SK-N-SH treated with all-trans-retinoic acid at 6 μM for 48 hours (cell line): ENCODE measurements at regions not wholly inside any gene's neighbourhood (a gene's known extent, or its start where the extent isn't known, plus 50 kb on each side); places are given as distances from the start of the nearest gene placed in this dataset.

Source experiments
- CREB5 ChIP-seq: fragments of 250-450 bp; sonication (Bioruptor Pico); IDR thresholded peaks from 2 replicates; pipeline ENCODE4 v1.5.1; 2020; ENCODE audit warnings: low read depth, mild to moderate bottlenecking, moderate library complexity
- PATZ1 ChIP-seq: fragments of 250-450 bp; sonication (Bioruptor Pico); IDR thresholded peaks from 2 replicates; pipeline ENCODE4 v1.8.0; 2020; ENCODE audit warnings: mild to moderate bottlenecking, moderate library complexity, borderline replicate concordance
- RARB ChIP-seq: fragments of 250-450 bp; sonication (Bioruptor Pico); IDR thresholded peaks from 2 replicates; pipeline ENCODE4 v1.8.0; 2021; ENCODE audit warnings: mild to moderate bottlenecking, moderate library complexity
- SNAI2 ChIP-seq: fragments of 250-450 bp; sonication (Bioruptor Pico); IDR thresholded peaks from 2 replicates; pipeline ENCODE4 v1.5.0; 2020; ENCODE audit warnings: mild to moderate bottlenecking, moderate library complexity
- TCF4 ChIP-seq: fragments of 250-450 bp; sonication (Bioruptor Pico); IDR thresholded peaks from 2 replicates; pipeline ENCODE4 v1.8.0; 2021; ENCODE audit warnings: mild to moderate bottlenecking, moderate library complexity, borderline replicate concordance
- TOX ChIP-seq: fragments of 250-450 bp; sonication (Bioruptor Pico); IDR thresholded peaks from 2 replicates; pipeline ENCODE4 v1.8.0; 2021; ENCODE audit warnings: mild to moderate bottlenecking, moderate library complexity, borderline replicate concordance
- ZFP3 ChIP-seq: fragments of 250-450 bp; sonication (Bioruptor Pico); IDR thresholded peaks from 2 replicates; pipeline ENCODE4 v1.5.0; 2020; ENCODE audit warnings: mild to moderate bottlenecking, moderate library complexity
- ZFP30 ChIP-seq: fragments of 450-650 bp; formaldehyde crosslinking; IDR thresholded peaks from 2 replicates; pipeline ENCODE4 v1.5.0; 2022; ENCODE audit warnings: mild to moderate bottlenecking, moderate library complexity
- ZNF70 ChIP-seq: fragments of 450-650 bp; formaldehyde crosslinking; IDR thresholded peaks from 2 replicates; pipeline ENCODE4 v1.5.0; 2020; ENCODE audit warnings: mild to moderate bottlenecking, moderate library complexity

- TF ChIP-seq ZNF70 (CRISPR knock-in tag) (no peak), SNAI2 (CRISPR knock-in tag) (no peak), TOX (no peak), ZFP3 (no peak), CREB5 (peak; percentile 66; the same call in 1 of the 2 replicates), PATZ1 (no peak), TCF4 (CRISPR knock-in tag) (no peak), RARB (no peak), ZFP30 (CRISPR knock-in tag) (no peak)
Measured at GRCh38 chr12:93060666-93061472, 131.8 kb upstream of the EEA1 start.
